ENCODE measurements at regions not wholly inside any gene's neighbourhood (a gene's known extent, or its start where the extent isn't known, plus 50 kb on each side); places are given as distances from the start of the nearest gene placed in this dataset.

GRCh38 chr19:31111741-31112140 lies 237.5 kb downstream of the TSHZ3 start:
- TF ChIP-seq CTCF (IDR thresholded peaks at IDR 0.05; ENCODE audit: poor library complexity) (no peak), EZH2 (IDR thresholded peaks at IDR 0.05; ENCODE audit: borderline replicate concordance) (no peak), EZH2phosphoT487 (IDR thresholded peaks at IDR 0.05; ENCODE audit: low read depth, severe bottlenecking, unreplicated experiment) (no peak)

All from hepatocyte (in vitro differentiated cells).